ENCODE measurements at regions not wholly inside any gene's neighbourhood (a gene's known extent, or its start where the extent isn't known, plus 50 kb on each side); places are given as distances from the start of the nearest gene placed in this dataset.

DNA sequence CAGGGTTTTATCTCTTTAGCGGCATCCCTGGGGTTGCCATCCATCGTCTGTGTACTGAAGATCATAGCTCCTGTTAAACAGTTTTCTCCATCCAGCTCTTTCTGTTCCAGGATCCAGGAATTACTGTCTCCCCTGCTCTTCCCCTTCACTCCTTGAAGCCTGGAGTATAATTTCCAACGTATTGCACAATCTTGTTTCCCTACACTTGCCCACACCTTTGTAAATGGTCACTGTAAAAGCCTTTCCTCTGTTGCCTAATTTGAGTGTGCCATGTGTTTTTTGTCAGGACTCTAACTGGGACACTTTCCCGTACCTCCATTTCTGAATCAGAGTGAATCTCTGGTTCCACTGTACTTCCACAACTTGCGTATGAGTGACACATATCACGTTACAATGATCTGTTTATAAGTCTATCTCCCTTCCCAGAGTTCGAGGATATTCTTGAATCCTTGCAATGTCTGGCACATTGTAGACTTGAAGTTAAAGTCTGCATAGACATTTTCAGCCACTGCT is 199.6 kb upstream of the SNX7 start:
- Mint-ChIP-seq H3K27ac (no peak overlapping the region), H3K9me3 (no peaks in the 10 kb centered on the region), H3K4me3 (no peak overlapping the region), H3K4me1 (no peaks in the 10 kb centered on the region), H3K36me3 (no peaks in the 10 kb centered on the region), H3K27me3 (no peaks in the 10 kb centered on the region)
- DNase-seq, result no peak
- CTCF ChIA-PET, result no interaction called here

DNA sequence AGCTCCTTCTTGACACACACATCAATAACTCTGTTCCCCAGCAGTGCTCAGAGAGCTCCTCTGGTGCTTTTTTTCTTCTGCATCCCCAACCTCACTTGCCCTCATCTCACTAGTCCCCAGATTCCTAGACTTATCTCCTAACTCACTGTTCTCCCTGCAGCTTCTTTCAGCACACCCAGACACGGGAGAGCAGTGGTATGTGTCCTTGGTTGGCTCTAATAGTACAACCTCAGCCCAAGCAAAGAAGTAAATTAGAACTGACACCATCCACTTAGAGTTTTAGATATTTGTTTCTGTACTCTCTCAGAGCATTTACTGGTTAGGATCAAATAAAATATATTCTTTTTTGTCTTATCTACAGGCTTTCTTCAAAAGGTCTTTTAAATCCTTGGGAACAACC is 201.4 kb upstream of the SNX7 start:
- CTCF ChIA-PET, result no interaction called here
- no peaks in the 10 kb centered on the region for H3K9me3 Mint-ChIP-seq
- no peak for DNase-seq
- H3K27me3 Mint-ChIP-seq, result no peaks in the 10 kb centered on the region
- H3K4me1 Mint-ChIP-seq, result no peaks in the 10 kb centered on the region
- H3K27ac Mint-ChIP-seq, result no peak overlapping the region
- H3K4me3 Mint-ChIP-seq, result no peak overlapping the region
- no peaks in the 10 kb centered on the region for H3K36me3 Mint-ChIP-seq

DNA sequence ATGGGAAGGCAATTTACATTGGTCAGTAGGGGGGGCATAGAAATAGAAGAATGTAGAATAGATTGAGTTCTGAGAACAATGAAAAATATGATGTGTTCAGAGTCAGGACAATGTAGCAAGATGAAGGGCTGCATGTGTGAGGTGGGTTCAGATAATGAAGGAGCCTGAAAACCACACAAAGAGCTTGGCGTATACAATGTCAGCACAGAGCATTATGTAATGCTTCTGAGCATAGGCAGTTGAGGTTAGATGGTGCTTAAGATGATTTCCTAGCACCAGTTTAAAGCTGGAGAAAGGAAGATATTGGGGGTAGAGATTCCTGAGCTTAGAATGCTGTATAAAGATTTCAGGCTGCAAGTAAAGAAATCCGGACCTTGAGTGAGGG is 202.0 kb upstream of the SNX7 start:
- no peak for DNase-seq
- Mint-ChIP-seq H3K27me3 (no peaks in the 10 kb centered on the region), H3K4me1 (no peaks in the 10 kb centered on the region), H3K9me3 (no peaks in the 10 kb centered on the region), H3K27ac (no peak overlapping the region), H3K4me3 (no peak overlapping the region), H3K36me3 (no peaks in the 10 kb centered on the region)
- CTCF ChIA-PET, result no interaction called here

DNA sequence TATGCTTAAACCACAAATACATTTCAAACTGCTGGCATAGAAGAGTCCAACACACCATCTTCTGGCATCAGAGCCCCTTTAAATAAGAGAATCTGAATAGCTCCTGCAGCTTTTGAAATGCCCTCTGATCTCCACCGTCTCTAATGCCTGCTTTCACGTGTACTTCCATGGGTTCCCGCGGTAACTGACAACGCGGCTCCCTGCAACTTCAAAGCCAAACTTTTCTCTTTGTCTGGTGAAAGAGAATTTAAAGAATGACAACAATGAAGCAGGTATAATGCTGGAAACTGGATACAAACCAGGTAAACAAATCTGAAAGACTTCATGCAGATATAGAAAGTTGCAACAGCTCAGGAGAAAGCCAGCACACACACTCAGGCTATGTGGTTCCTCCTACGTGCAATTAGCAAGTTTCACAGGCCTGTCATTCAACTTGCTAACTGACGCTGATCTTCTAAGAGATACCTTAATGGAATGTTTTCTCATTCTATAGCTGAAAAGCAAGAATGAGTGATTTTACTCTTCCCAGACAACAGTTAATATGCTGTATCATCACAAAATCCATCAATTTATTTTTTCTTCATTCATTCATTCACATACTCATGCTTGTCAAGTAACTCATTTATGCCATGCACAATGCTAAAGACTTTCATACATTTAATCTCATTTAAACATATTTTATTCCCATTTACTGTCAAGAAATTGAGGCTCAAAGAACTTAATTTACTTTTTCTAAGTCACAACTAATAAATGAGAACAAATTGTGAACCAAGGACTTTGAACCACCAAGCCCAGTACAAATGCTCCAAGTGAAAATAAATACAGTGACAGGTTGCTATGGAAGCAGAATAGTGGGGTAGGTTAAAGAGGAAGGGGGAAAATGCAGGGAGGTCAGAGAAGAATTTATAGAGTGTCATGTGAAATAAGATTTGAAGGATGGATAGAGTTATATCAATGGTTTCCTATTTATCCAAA is 202.7 kb upstream of the SNX7 start:
- DNase-seq, result no peak
- no peak overlapping the region for H3K4me3 Mint-ChIP-seq
- CTCF ChIA-PET, result no interaction called here
- no peaks in the 10 kb centered on the region for H3K4me1 Mint-ChIP-seq
- H3K36me3 Mint-ChIP-seq, result no peaks in the 10 kb centered on the region
- H3K9me3 Mint-ChIP-seq, result no peaks in the 10 kb centered on the region
- H3K27me3 Mint-ChIP-seq, result no peaks in the 10 kb centered on the region
- H3K27ac Mint-ChIP-seq, result no peak overlapping the region

DNA sequence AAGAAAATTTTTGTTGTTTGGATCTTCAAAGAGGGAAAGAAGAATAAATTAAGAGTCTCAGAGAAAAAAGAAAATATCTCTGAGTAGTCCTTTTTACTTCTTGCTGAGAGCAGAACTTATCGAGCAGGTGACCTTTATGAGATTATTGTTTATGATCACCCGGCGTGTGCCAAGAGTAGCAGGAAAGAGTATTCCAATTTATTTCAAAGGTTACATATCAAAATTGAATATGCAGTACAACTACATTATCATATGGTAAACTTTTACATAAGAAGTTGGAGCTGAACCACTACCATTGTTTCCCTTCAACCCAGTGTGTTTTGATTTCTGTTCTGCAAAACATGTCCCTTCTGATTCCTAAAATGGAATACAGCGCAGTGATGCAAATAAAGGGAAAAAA is 204.3 kb upstream of the SNX7 start:
- Mint-ChIP-seq H3K4me1 (no peaks in the 10 kb centered on the region), H3K4me3 (no peak overlapping the region), H3K36me3 (no peaks in the 10 kb centered on the region), H3K27ac (no peak overlapping the region), H3K9me3 (no peaks in the 10 kb centered on the region), H3K27me3 (no peaks in the 10 kb centered on the region)
- CTCF ChIA-PET, result no interaction called here
- no peak for DNase-seq

DNA sequence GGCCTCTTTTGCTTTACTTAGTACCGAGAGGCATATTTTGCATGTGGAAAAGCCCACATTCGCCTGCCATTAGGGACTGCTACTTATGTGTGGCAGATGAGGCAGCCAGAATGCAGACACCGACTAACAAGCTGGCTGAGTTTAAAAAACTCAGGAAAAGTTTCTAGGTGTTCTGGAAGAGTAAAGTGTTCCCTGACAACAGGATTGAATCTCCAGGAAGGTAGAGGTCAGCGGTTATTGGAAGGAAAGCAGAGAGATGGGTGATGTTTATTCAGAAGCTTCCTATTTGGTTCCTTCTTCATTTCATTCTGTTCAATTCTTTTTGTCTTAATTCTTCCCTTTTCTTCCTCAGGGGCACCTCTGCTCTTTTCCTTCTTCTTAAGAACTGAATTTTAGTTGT is 206.9 kb upstream of the SNX7 start:
- Mint-ChIP-seq H3K27me3 (no peaks in the 10 kb centered on the region), H3K9me3 (no peaks in the 10 kb centered on the region)
- DNase-seq, result no peak

DNA sequence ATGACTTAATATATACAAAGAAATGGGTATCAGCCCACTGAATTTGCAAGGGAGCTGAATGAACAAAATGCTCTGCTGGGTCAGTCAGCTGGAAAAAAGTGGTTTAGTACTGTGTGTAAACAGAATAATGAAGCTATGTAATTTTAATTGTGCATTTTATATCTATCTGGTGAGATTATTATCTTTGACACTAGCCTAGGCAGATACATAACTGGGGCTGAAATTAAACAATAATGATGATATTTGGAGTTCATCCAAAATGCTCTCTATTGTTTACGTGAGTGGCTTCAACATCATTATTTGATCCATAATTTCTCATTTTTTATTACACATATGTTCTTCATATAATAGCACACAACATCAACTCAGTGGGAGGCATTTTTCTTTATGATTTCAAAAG is 208.5 kb upstream of the SNX7 start:
- Mint-ChIP-seq H3K36me3 (no peaks in the 10 kb centered on the region), H3K4me1 (no peaks in the 10 kb centered on the region), H3K27me3 (peaks cover 4% of the 10 kb centered on the region), H3K4me3 (no peak overlapping the region), H3K9me3 (no peaks in the 10 kb centered on the region), H3K27ac (no peak overlapping the region)
- CTCF ChIA-PET, result no interaction called here
- DNase-seq, result no peak

More for the DNA sequence above, 206.9 kb upstream of the SNX7 start:
- H3K4me1 Mint-ChIP-seq, result no peaks in the 10 kb centered on the region
- no peak overlapping the region for H3K4me3 Mint-ChIP-seq
- H3K36me3 Mint-ChIP-seq, result no peaks in the 10 kb centered on the region
- no peak overlapping the region for H3K27ac Mint-ChIP-seq
- CTCF ChIA-PET, result no interaction called here

DNA sequence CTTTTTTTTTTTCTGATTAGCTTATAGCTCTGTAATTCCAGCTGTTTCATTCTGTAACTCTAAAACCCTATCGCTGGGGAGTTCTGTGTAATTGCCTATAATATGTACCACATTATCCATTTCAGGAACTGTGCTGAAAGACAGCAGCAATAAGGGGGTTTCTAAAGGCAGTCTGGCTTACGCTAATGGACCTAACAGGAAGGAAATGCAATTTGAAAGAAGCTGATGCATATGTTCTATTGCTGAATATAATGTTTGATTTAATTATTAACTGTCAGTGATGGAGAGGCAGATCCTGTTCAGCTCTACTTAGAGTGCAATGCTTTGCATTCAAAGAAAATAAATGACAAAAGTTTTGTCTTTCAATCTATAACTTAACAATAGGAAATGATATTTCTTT is 209.4 kb upstream of the SNX7 start:
- H3K27ac Mint-ChIP-seq, result no peak overlapping the region
- no peaks in the 10 kb centered on the region for H3K4me1 Mint-ChIP-seq
- no peaks in the 10 kb centered on the region for H3K36me3 Mint-ChIP-seq
- CTCF ChIA-PET, result no interaction called here
- H3K4me3 Mint-ChIP-seq, result no peak overlapping the region
- no peaks in the 10 kb centered on the region for H3K9me3 Mint-ChIP-seq
- H3K27me3 Mint-ChIP-seq, result peaks cover 4% of the 10 kb centered on the region
- no peak for DNase-seq

DNA sequence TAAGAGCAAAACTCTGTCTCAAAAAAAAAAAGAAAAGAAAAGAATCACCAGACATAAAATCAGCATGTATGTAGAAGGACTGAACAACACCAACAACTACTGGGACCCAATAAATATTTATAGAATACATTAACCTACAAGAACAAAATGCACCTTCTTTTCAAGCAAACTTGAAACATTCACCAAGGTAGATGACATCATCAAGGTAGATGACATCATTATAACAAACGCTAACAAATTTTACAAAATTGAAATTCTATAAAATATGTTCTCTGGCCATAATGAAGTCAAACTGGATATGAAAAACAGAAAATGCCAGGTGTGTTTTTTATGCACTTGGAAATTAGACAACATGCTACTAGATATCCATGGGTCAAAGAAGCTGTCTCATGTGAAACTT is 220.2 kb upstream of the SNX7 start:
- Mint-ChIP-seq H3K36me3 (no peaks in the 10 kb centered on the region), H3K27ac (no peak overlapping the region), H3K4me3 (no peak overlapping the region), H3K4me1 (no peaks in the 10 kb centered on the region), H3K9me3 (no peaks in the 10 kb centered on the region), H3K27me3 (no peaks in the 10 kb centered on the region)
- CTCF ChIA-PET, result no interaction called here
- no peak for DNase-seq

DNA sequence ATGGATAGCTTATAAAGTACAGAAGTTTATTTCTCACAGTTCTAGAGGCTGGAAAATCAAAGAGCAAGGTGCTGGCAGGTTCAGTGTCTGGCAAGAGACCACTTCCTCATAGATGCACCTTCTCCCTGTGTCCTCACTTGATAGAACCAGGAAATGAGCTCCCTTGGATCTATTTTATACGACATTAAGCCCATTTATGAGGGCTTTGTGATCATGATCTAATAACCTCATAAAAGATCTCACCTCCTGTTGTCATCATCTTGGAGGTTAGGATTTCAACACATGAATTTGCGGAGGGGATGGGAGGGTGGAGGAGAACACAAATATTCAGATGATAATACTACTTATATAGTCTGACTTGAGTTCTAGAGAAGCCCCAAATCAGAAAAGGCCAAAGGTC is 222.1 kb upstream of the SNX7 start:
- no peak for DNase-seq
- no peaks in the 10 kb centered on the region for H3K36me3 Mint-ChIP-seq
- no peaks in the 10 kb centered on the region for H3K4me1 Mint-ChIP-seq
- H3K4me3 Mint-ChIP-seq, result no peak overlapping the region
- H3K27me3 Mint-ChIP-seq, result no peaks in the 10 kb centered on the region
- H3K27ac Mint-ChIP-seq, result no peak overlapping the region
- CTCF ChIA-PET, result no interaction called here
- H3K9me3 Mint-ChIP-seq, result no peaks in the 10 kb centered on the region

DNA sequence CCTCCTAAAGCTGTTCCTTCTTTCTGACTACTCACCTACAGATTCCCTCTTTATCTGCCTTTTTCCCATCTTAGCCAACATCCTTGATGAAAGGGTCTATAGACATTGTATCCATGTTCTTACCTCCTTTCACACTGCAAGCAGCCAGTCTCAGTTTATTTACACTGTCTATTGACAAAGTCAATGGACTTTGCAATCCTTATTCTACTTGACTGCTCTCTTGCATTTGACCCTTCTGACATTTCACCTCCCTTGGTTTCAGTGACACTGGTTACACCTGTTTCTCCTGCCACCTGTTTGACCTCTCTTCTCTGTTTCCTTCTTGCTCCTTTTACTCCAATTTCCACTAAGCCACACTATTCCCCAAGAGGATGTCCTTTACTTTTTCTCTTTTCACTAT is 224.0 kb upstream of the SNX7 start:
- Mint-ChIP-seq H3K9me3 (no peaks in the 10 kb centered on the region), H3K4me3 (no peak overlapping the region), H3K27me3 (no peaks in the 10 kb centered on the region), H3K4me1 (no peaks in the 10 kb centered on the region), H3K36me3 (no peaks in the 10 kb centered on the region), H3K27ac (no peak overlapping the region)
- no peak for DNase-seq
- CTCF ChIA-PET, result no interaction called here

DNA sequence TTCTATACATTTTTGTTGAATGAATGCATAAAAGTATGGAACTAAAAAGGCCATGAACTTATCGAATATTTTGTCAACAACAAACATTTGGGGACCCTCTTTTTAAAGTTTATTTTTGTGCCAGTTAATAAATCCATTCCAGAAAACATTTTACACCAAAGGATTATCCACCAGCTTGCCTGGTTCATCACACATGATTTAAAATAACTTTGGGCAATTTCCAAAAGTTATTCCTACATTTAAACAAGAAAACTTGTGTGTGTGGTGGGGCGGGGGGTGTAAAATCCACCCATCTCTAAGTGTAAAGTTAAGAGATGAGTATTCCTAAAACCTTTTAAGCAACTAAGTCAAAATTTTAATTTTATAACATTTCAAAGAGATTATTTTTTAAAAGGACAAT is 224.5 kb upstream of the SNX7 start:
- Mint-ChIP-seq H3K4me3 (no peak overlapping the region), H3K4me1 (no peaks in the 10 kb centered on the region), H3K9me3 (no peaks in the 10 kb centered on the region), H3K27ac (no peak overlapping the region), H3K36me3 (no peaks in the 10 kb centered on the region), H3K27me3 (no peaks in the 10 kb centered on the region)
- no peak for DNase-seq
- CTCF ChIA-PET, result no interaction called here

DNA sequence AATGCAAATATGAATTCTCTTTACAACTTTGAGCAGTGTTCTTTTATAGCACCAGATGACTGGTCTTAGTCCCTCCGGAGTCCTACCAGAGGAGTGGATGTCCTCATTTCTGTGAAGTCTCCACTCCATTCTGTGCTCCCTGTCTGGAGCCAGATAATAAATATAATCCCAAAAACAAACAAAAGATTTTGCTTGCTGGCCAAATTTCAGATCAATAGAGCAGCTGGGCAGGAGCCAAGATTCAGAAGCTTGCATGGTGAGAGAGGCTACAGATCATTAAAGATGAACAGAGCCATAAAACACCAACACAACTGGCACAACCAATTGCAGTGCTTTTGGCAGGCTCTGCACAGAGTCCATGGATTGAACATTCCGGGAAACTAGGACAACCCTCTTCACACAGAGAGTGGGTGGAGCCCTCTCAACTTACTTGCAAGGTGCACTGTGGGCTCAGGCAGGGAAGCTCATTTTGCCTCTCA is 231.5 kb upstream of the SNX7 start:
- Mint-ChIP-seq H3K4me3 (no peak overlapping the region), H3K36me3 (no peaks in the 10 kb centered on the region), H3K27me3 (no peaks in the 10 kb centered on the region), H3K9me3 (no peaks in the 10 kb centered on the region), H3K27ac (no peak overlapping the region), H3K4me1 (no peaks in the 10 kb centered on the region)
- no peak for DNase-seq
- CTCF ChIA-PET, result no interaction called here

DNA sequence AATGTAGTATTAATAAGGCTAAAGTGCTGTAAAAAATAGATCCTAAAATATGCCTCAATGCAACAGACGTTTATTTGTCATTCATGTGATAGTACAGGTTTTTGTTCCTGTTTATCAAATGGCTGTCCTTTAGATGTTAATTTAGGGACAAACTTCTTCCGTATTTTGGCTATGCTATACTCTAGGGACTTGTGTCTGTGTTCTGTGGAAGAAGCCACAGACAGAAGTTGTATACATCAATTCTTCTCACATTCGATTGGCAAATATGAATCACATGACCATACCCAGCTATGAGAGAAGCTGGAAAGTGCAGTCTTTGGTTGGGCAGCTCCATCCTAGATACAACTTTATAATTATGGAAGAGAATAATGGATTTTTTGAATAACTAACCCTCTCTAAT is 232.7 kb upstream of the SNX7 start:
- CTCF ChIA-PET, result no interaction called here
- DNase-seq, result no peak
- no peaks in the 10 kb centered on the region for H3K36me3 Mint-ChIP-seq
- no peaks in the 10 kb centered on the region for H3K9me3 Mint-ChIP-seq
- no peaks in the 10 kb centered on the region for H3K4me1 Mint-ChIP-seq
- H3K27ac Mint-ChIP-seq, result no peak overlapping the region
- no peak overlapping the region for H3K4me3 Mint-ChIP-seq
- no peaks in the 10 kb centered on the region for H3K27me3 Mint-ChIP-seq

DNA sequence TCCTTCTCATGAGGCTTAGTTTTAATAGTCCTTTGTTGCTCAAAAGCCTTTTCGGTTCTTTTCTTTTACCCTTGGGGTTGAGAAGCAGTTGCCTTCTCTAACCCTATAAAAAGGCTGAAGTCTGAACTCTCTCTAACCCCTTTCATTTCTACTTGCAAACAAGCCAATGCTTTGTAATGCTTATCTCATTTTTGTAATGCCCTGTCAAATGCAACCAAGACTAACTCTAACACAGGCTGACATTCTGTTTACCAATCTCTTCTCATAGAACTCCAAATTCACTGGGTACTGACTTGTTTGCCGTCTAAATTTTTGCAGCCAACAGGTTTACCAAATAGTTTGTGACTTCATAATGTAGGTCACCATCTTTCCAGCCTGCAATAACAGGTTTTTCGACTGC is 233.9 kb upstream of the SNX7 start:
- Mint-ChIP-seq H3K9me3 (no peaks in the 10 kb centered on the region), H3K4me1 (no peaks in the 10 kb centered on the region)
- no peak for DNase-seq

More for the DNA sequence above, 233.9 kb upstream of the SNX7 start:
- CTCF ChIA-PET, result no interaction called here
- H3K27ac Mint-ChIP-seq, result no peak overlapping the region
- no peaks in the 10 kb centered on the region for H3K27me3 Mint-ChIP-seq
- H3K4me3 Mint-ChIP-seq, result no peak overlapping the region
- H3K36me3 Mint-ChIP-seq, result no peaks in the 10 kb centered on the region
